GM20000 (cell line): ENCODE measurements at regions not wholly inside any gene's neighbourhood (a gene's known extent, or its start where the extent isn't known, plus 50 kb on each side); places are given as distances from the start of the nearest gene placed in this dataset.

Source experiments
- DNase-seq: peaks from one replicate; pipeline ENCODE4 v3.0.0; 2012; ENCODE audit warnings: low spot score
- CTCF ChIP-seq: IDR thresholded peaks from 2 replicates; pipeline ENCODE4 v1.5.1; 2012; ENCODE audit warnings: mild to moderate bottlenecking, control low read depth; ENCODE audit errors: extremely low read depth, missing control alignments

- no peak for DNase-seq
- TF ChIP-seq CTCF: no peak
Observed at GRCh38 chr7:13834328-13834761, 155.1 kb downstream of the ETV1 start.

DNA sequence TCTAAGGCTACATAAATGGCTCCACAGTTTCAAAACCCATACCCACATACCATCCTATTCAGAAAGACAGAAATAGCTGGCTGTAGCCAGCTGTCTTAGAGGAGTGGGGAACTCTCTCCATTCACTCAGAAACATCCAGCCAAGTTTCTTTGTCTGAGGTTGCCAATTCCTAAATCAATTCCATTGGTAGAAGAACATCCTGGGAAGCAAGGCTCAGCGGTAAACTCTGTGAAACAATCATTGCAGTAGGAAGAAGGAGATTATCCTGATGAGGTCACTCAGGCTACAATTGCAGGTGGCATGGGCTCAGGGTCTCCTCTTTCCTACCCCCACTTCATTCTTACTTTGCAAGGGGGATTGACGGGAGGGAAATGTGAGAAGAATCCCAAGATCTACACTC lies 154.0 kb downstream of the ETV1 start:
- no peak for TF ChIP-seq CTCF

DNA sequence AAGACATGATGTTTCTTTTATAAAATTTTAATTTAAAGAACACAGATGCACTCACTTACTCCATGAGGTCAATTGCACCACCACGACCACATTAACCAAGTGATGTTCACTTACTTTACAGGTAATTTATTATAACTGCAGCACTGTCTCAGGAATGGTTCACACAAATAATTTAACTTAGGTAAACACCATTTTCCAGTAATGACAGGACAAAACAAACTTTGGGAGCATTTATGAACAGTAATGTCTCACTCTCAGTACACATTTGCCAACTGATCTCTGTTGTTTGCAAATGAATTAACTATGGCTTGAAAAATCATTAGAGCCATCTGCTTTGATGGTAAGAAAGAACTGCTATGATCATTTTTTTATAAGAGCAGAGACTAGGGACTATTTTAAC lies 150.4 kb downstream of the ETV1 start:
- no peak for TF ChIP-seq CTCF
- DNase-seq: no peak

More for the DNA sequence above, 154.0 kb downstream of the ETV1 start:
- DNase-seq: no peak
